ENCODE measurements at regions not wholly inside any gene's neighbourhood (a gene's known extent, or its start where the extent isn't known, plus 50 kb on each side); places are given as distances from the start of the nearest gene placed in this dataset.

DNA sequence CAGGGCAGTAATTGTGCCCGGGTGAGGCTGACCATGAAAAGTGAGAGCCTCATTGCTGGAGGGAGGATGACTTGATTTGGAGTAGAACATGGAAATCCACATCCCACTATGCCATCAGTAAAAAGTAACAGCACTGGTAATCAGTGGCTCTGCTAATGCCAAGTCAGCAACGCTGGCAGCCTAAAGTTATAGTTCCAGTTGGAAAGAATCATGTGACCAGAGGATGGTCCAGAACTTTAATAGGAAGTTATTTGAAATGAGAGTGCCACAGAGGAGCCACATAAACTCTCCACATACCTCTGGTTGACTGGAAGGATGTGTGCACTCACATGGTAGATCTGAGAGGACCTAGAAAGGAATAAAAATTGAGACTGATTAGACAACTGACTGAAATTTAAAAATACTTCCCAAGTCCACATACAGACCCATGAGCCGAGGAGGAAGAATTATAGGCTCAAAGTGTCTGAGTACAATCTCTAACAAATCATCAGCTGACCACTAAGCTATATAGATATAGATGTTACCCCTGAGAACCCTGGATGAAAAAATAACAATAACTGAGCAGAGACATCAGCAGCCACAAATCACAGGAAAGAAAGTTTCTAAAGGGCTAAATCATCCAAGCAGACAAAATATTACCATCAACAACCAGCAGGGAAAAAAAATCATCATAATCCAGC, 346.8 kb downstream of the STK39 start:
- DNase-seq (no peak), ATAC-seq (ENCODE audit: low read depth) (no peak)
- POLR2A ChIA-PET, result no interaction called here
- no peak overlapping the region for H3K4me3 Mint-ChIP-seq
- peaks cover 7% of the 10 kb centered on the region for H3K27me3 Mint-ChIP-seq
- H3K36me3 Mint-ChIP-seq, result no peaks in the 10 kb centered on the region
- H3K4me1 Mint-ChIP-seq, result no peaks in the 10 kb centered on the region
- H3K9me3 Mint-ChIP-seq, result no peaks in the 10 kb centered on the region
- no peak overlapping the region for H3K27ac Mint-ChIP-seq

DNA sequence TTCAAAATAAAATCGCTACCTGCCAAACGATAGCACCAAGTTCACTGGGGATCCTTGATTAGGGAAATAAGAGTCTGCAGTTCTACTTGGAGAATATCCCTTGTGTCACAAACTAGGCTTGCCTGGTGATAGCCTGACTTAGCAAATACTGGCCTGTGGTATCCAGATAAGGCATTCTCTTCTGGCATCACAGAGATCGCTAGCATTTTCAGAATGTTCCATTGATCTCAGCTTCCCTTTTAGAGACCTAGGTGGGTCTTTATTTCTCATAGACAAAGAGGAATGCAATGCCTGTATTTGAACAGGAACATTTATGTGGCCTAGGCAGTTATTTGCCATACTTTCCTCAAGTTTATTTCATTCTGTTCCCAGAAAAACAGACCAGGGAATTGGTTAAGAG, 349.1 kb downstream of the STK39 start:
- DNase-seq (no peak), ATAC-seq (ENCODE audit: low read depth) (no peak)
- Mint-ChIP-seq H3K27me3 (peaks cover 8% of the 10 kb centered on the region), H3K4me3 (no peak overlapping the region), H3K27ac (no peak overlapping the region), H3K4me1 (no peaks in the 10 kb centered on the region), H3K9me3 (no peaks in the 10 kb centered on the region), H3K36me3 (no peaks in the 10 kb centered on the region)
- POLR2A ChIA-PET, result no interaction called here

DNA sequence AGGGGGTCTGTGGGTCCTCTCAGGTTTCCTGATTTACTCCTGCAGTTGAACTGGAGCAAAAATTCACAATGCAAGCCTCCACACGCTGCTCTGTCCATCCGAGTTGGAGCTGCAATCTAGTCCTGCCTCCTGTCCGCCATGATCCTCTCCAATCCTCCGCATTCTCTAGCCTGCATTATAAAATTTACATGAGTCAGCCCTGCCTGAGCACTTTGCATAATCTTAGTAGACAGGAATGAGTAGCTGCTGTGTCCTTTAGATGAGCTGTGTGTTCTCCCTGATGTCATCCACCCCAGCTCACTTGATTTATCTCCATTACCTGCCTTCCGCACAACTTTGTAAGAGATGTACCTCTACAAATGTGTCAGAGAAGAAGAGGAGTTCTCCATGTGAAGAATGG, 355.6 kb downstream of the STK39 start:
- POLR2A ChIA-PET, result no interaction called here

DNA sequence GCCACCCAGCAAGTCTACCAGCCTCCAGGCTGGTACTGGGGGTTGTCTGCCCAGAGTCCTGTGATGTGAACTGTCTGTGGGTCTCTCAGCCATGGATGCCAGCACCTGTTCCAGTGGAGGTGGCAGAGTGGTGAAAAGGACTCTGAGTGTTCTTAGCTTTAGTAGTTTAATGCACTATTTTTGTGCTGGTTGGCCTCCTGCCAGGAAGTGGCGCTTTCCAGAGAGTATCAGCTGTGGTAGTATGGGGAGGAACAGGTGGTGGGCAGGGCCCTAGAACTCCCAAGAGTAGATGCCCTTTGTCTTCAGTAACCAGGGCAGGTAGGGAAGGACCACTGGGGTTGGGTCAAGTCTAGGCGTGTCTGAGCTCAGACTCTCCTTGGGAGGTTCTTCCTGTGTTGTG, 356.7 kb downstream of the STK39 start:
- POLR2A ChIA-PET, result no interaction called here
- Mint-ChIP-seq H3K27me3 (peaks cover 8% of the 10 kb centered on the region), H3K4me1 (peaks cover 2% of the 10 kb centered on the region), H3K27ac (no peak overlapping the region), H3K36me3 (no peaks in the 10 kb centered on the region), H3K4me3 (no peak overlapping the region), H3K9me3 (peaks cover 9% of the 10 kb centered on the region)
- no peak for DNase-seq
- ATAC-seq (ENCODE audit: low read depth), result no peak

More for the DNA sequence above, 355.6 kb downstream of the STK39 start:
- Mint-ChIP-seq H3K27ac (no peak overlapping the region), H3K4me1 (peaks cover 2% of the 10 kb centered on the region), H3K9me3 (peaks cover 9% of the 10 kb centered on the region), H3K4me3 (no peak overlapping the region), H3K36me3 (no peaks in the 10 kb centered on the region), H3K27me3 (peaks cover 8% of the 10 kb centered on the region)
- no peak for DNase-seq
- ATAC-seq (ENCODE audit: low read depth), result no peak

DNA sequence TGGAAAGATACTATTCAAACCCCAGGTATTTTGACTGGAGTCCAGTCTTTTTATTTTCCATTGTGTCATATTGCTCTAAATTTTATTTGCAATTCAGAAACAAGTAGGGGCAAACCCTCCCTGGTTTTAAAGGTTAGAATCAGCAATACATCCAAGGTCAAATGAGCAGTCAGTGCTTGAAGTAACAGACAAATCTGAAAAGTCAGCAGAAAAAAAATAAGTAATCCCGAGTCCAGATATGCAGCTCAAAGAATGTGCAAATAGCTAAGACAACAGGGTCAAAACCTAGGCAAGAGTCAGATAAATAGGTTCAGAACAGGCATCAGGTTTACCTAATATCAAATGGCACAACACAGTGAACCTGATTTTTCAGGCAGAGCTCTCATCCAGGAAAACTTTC, 367.0 kb downstream of the STK39 start:
- peaks cover 3% of the 10 kb centered on the region for H3K27me3 Mint-ChIP-seq
- no peak overlapping the region for H3K4me3 Mint-ChIP-seq
- no peak for DNase-seq
- POLR2A ChIA-PET, result no interaction called here
- H3K36me3 Mint-ChIP-seq, result no peaks in the 10 kb centered on the region
- H3K27ac Mint-ChIP-seq, result no peak overlapping the region
- H3K9me3 Mint-ChIP-seq, result no peaks in the 10 kb centered on the region
- ATAC-seq (ENCODE audit: low read depth), result no peak
- H3K4me1 Mint-ChIP-seq, result no peaks in the 10 kb centered on the region

DNA sequence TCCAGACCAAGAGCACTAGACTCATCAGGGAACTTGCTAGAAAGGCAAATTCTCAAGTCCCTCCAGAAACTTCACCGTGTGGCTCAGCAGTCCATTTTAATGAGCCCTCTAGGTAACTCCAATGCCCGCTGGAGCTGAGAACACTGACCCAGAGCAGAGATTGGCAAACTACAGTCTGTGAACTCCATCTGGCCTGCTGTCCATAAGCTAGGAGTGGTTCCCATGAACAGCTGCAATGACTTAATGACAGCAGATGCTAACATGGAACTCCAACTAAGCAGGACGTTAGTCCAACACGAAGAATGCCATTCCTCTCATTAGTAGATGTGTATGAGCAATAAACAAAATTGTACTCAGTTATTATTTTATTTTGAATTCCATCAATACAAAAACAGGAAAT, 371.9 kb downstream of the STK39 start:
- Mint-ChIP-seq H3K4me3 (no peak overlapping the region), H3K36me3 (no peaks in the 10 kb centered on the region), H3K27me3 (no peaks in the 10 kb centered on the region), H3K4me1 (no peaks in the 10 kb centered on the region), H3K9me3 (no peaks in the 10 kb centered on the region), H3K27ac (no peak overlapping the region)
- POLR2A ChIA-PET, result no interaction called here
- no peak for DNase-seq
- no peak for ATAC-seq (ENCODE audit: low read depth)

DNA sequence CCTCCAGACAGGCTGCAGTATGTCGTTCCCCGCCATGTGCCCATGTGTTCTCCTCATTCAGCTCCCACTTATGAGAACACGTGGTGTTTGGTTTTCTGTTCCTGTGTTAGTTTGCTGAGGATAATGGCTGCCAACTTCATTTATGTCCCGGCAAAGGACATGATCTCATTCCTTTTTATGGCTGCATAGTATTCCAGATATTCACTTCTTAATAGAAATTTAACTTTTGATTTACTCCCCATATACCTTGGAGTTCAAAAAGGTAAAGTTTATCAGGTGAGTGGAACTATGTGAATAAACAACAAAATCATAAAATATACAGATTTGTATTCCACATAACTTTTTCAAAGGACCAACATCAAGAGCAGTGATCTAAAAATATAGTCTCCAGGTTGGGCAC, 372.6 kb downstream of the STK39 start:
- no peak overlapping the region for H3K27ac Mint-ChIP-seq
- DNase-seq, result no peak
- H3K9me3 Mint-ChIP-seq, result no peaks in the 10 kb centered on the region
- ATAC-seq (ENCODE audit: low read depth), result no peak
- H3K4me3 Mint-ChIP-seq, result no peak overlapping the region
- POLR2A ChIA-PET, result no interaction called here
- H3K36me3 Mint-ChIP-seq, result no peaks in the 10 kb centered on the region
- H3K27me3 Mint-ChIP-seq, result no peaks in the 10 kb centered on the region
- no peaks in the 10 kb centered on the region for H3K4me1 Mint-ChIP-seq

DNA sequence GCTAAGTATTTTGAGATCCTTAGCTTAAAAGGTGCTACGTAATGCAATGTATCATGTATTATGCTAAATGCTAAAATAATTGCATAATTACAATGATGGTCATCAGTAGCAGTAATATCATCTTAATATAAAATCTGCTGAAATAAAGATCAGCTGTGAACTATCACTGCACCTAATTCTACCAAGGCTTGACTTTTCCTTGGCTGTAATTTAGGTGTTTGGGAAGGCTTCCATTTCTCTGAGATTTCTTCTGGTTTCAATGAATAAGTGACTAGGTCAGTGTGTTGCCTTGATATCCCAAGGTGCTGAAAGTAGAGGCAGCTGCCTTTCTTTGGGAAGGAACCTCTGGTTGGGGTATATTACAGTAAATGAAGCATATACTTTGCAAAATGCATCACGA, 376.1 kb downstream of the STK39 start:
- DNase-seq (no peak), ATAC-seq (ENCODE audit: low read depth) (no peak)
- Mint-ChIP-seq H3K36me3 (no peaks in the 10 kb centered on the region), H3K27me3 (no peaks in the 10 kb centered on the region), H3K4me3 (no peak overlapping the region), H3K27ac (no peak overlapping the region), H3K9me3 (no peaks in the 10 kb centered on the region), H3K4me1 (no peaks in the 10 kb centered on the region)
- POLR2A ChIA-PET, result no interaction called here

DNA sequence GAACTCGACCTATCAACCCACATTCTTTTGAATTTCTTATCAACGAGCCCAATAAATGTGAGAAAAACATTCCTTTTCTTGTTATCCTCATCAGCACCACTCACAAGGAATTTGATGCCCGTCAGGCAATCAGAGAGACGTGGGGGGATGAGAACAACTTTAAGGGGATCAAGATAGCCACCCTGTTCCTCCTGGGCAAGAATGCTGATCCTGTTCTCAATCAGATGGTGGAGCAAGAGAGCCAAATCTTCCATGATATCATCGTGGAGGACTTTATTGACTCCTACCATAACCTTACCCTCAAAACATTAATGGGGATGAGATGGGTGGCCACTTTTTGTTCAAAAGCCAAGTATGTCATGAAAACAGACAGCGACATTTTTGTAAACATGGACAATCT, 378.2 kb downstream of the STK39 start:
- ATAC-seq (ENCODE audit: low read depth) (no peak), DNase-seq (no peak)
- no peak overlapping the region for H3K27ac Mint-ChIP-seq
- no peaks in the 10 kb centered on the region for H3K27me3 Mint-ChIP-seq
- no peak overlapping the region for H3K4me3 Mint-ChIP-seq
- no peaks in the 10 kb centered on the region for H3K36me3 Mint-ChIP-seq
- POLR2A ChIA-PET, result no interaction called here
- H3K9me3 Mint-ChIP-seq, result no peaks in the 10 kb centered on the region
- H3K4me1 Mint-ChIP-seq, result no peaks in the 10 kb centered on the region

DNA sequence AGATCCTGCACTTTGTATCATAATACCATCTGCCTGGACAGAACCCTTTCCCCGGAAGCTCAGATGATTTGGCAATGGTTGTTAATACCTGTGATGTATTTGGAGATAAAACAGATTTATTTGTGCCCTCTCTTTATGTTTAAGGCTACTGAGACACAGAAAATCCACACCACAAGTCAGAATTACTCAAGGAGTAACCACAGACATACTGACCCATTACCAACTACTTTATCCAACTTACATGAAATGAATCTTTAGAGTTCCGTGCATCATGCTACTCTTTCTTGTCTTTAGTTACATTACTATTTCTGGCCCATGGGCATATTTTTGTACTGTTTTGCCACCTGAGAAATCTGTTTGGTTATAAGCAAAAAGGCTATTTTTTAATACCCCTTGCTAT, 384.0 kb downstream of the STK39 start:
- Mint-ChIP-seq H3K27me3 (peaks cover 5% of the 10 kb centered on the region), H3K4me1 (peaks cover 2% of the 10 kb centered on the region), H3K9me3 (no peaks in the 10 kb centered on the region), H3K4me3 (no peak overlapping the region), H3K27ac (no peak overlapping the region), H3K36me3 (no peaks in the 10 kb centered on the region)
- ATAC-seq (ENCODE audit: low read depth) (no peak), DNase-seq (no peak)
- POLR2A ChIA-PET, result interaction anchor here (0.6 kb wide), 1 partner anchor 9 kb away, joined by 4 read pairs; no protein-coding TSS in a partner anchor

DNA sequence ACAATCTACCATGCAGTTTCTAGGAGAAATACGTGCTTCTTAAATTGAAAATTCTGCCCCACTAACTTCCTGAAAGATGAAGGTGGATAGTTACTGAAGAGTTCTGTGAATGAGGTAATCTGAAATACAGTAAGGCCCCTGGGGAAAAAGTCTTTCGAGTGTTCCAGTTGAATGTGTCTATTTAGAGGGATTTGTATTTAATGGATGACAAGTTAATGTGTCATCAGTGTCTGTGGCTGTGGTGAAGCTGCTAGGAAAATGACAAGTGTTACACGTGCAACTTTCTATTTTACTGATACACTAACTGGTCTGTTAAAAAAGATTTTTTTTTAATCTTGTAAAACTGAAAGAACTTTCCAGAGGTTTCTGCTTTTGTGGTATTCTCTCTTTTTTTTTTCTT, 384.6 kb downstream of the STK39 start:
- POLR2A ChIA-PET, result interaction anchor here (0.6 kb wide), 1 partner anchor 9 kb away, joined by 4 read pairs; no protein-coding TSS in a partner anchor
- no peak for ATAC-seq (ENCODE audit: low read depth)
- Mint-ChIP-seq H3K36me3 (no peaks in the 10 kb centered on the region), H3K4me3 (no peak overlapping the region), H3K27me3 (peaks cover 5% of the 10 kb centered on the region), H3K27ac (no peak overlapping the region), H3K9me3 (no peaks in the 10 kb centered on the region), H3K4me1 (peaks cover 2% of the 10 kb centered on the region)
- no peak for DNase-seq

DNA sequence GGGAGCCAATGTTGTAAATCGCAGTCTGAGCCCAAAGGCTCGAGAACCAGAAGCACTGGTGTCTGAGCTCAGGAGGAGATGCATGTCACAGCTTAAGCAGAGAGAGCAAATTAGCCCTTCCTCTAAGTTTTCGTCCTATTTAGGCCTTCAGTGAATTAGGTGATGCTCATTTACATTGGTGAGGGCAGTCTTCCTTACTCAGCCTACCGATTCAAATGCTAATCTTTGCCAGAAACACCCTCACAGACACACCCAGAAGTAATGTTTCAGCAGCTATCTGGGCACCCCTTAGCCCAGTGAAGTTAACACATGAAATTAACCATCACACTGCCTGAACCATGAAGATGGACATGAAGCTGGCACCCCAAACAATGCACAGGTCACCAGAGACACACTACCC, 385.1 kb downstream of the STK39 start:
- Mint-ChIP-seq H3K27me3 (peaks cover 5% of the 10 kb centered on the region), H3K36me3 (no peaks in the 10 kb centered on the region), H3K9me3 (no peaks in the 10 kb centered on the region), H3K27ac (no peak overlapping the region), H3K4me1 (peaks cover 2% of the 10 kb centered on the region), H3K4me3 (no peak overlapping the region)
- POLR2A ChIA-PET, result no interaction called here
- ATAC-seq (ENCODE audit: low read depth) (no peak), DNase-seq (no peak)

DNA sequence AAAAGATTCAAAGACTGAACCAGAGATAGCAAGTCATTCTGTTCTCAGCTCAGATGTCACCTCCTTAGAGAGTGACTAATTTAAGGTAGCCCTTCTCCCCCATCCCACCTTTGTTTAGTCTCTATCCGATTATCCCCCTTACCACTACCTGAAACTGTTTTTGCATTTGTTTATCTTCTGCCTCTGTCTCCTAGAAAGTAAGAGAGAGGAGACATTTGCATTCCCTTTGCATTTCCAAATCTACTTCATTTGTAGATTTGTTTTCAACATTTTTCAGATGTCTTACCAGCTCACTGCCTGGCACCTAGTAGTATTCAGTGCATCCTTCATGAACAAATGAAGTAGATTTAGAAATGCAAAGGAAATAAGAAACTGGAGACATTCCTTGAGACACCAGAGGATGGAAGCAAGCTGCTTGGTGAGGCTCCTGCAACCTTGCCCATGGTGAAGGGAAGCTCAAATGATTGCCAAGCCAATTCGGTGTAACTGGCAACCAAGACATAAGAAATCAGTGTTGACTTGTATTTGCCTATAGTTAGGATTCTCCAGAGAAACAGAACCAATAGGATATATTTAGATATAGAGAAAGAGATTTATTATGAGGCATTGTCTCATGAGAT, 385.7 kb downstream of the STK39 start:
- Mint-ChIP-seq H3K27me3 (peaks cover 5% of the 10 kb centered on the region), H3K4me3 (no peak overlapping the region), H3K9me3 (no peaks in the 10 kb centered on the region), H3K27ac (no peak overlapping the region), H3K36me3 (no peaks in the 10 kb centered on the region), H3K4me1 (peaks cover 2% of the 10 kb centered on the region)
- no peak for ATAC-seq (ENCODE audit: low read depth)
- POLR2A ChIA-PET, result no interaction called here
- DNase-seq, result no peak

DNA sequence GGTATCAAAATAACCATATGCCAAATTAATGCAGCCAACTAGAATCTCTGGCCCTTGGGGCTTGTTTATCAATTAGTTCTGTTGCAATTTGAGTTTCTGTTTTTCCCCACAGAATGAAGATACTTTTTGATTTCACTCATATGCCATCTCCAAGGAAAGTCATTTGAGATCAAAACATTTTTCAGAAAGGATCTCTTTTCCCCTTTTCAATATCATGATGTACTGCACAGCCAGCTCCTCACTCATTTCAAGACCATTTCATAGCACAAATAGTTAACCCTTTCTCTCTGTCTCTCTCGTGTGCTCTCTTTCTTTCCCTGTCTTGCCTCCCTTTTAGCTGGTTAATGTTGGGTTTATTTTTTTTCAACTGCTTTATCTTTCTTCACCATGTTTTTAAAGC, 387.3 kb downstream of the STK39 start:
- Mint-ChIP-seq H3K4me1 (peaks cover 2% of the 10 kb centered on the region), H3K36me3 (no peaks in the 10 kb centered on the region), H3K27me3 (peaks cover 11% of the 10 kb centered on the region), H3K4me3 (no peak overlapping the region), H3K27ac (no peak overlapping the region), H3K9me3 (no peaks in the 10 kb centered on the region)
- POLR2A ChIA-PET, result no interaction called here
- ATAC-seq (ENCODE audit: low read depth), result no peak
- no peak for DNase-seq
